ENCODE measurements at regions not wholly inside any gene's neighbourhood (a gene's known extent, or its start where the extent isn't known, plus 50 kb on each side); places are given as distances from the start of the nearest gene placed in this dataset.

DNA sequence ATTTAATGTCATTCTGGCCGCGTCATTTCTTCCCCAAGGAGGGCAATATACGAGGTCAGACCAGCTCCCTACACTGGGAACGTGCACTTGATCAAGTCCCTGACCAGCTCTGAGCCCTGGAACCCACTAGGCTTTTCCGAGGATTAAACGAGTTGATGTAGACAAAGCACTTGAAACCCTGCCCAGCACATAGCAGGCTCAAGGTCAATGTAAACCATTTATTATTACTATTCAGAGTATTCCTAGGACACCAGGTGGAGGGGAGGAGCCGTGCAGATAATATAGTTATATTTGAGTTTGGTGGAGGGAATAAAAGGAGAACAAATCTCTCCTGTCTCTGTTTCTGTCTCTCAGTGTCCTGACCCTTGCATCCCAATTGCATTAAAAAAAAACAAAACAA lies 174.1 kb upstream of the IGSF21 start:
- TF ChIP-seq, protein P1, sequence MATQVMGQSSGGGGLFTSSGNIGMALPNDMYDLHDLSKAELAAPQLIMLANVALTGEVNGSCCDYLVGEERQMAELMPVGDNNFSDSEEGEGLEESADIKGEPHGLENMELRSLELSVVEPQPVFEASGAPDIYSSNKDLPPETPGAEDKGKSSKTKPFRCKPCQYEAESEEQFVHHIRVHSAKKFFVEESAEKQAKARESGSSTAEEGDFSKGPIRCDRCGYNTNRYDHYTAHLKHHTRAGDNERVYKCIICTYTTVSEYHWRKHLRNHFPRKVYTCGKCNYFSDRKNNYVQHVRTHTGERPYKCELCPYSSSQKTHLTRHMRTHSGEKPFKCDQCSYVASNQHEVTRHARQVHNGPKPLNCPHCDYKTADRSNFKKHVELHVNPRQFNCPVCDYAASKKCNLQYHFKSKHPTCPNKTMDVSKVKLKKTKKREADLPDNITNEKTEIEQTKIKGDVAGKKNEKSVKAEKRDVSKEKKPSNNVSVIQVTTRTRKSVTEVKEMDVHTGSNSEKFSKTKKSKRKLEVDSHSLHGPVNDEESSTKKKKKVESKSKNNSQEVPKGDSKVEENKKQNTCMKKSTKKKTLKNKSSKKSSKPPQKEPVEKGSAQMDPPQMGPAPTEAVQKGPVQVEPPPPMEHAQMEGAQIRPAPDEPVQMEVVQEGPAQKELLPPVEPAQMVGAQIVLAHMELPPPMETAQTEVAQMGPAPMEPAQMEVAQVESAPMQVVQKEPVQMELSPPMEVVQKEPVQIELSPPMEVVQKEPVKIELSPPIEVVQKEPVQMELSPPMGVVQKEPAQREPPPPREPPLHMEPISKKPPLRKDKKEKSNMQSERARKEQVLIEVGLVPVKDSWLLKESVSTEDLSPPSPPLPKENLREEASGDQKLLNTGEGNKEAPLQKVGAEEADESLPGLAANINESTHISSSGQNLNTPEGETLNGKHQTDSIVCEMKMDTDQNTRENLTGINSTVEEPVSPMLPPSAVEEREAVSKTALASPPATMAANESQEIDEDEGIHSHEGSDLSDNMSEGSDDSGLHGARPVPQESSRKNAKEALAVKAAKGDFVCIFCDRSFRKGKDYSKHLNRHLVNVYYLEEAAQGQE (IDR thresholded peaks at IDR 0.05; ENCODE audit: insufficient read depth in 1 of 2, low read depth in 2 of 2, low read length in 2 of 2) = no peak
- TF ChIP-seq POLR2AphosphoS5 (IDR thresholded peaks at IDR 0.05; ENCODE audit: low read depth, low read length) (no peak), FOXP2 (optimal IDR thresholded peaks at IDR 0.05; ENCODE audit: borderline replicate concordance, extremely low read depth, extremely low read length, insufficient read depth) (no peak), TAF1 (IDR thresholded peaks at IDR 0.05; ENCODE audit: borderline replicate concordance, insufficient read depth, low read length) (no peak), SIN3A (IDR thresholded peaks at IDR 0.05; ENCODE audit: borderline replicate concordance, insufficient read depth, low read length) (no peak)

DNA sequence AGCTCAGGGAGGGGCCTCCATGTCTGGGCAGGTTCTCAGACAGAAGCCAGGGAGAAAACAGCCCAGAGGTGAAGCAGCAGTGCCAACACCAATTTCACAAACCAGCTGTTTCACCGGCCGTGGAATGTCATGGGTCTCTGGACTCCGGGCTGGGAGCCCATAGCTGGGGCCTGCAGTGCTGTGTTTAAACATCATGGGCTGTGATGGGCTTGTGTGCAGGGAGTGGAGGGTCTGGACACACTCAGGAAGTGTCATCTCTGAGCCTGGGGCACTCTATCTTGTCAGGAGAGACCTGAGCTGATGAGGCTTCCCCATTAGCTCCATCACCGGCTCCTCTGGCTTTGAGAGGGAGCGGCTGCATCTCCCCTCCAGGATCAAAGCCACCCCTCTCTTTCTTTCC lies 173.6 kb upstream of the IGSF21 start:
- TF ChIP-seq TAF1 (IDR thresholded peaks at IDR 0.05; ENCODE audit: borderline replicate concordance, insufficient read depth, low read length) (no peak), POLR2AphosphoS5 (IDR thresholded peaks at IDR 0.05; ENCODE audit: low read depth, low read length) (no peak), FOXP2 (optimal IDR thresholded peaks at IDR 0.05; ENCODE audit: borderline replicate concordance, extremely low read depth, extremely low read length, insufficient read depth) (no peak), SIN3A (IDR thresholded peaks at IDR 0.05; ENCODE audit: borderline replicate concordance, insufficient read depth, low read length) (no peak)
- TF ChIP-seq, protein P1 (IDR thresholded peaks at IDR 0.05; ENCODE audit: insufficient read depth in 1 of 2, low read depth in 2 of 2, low read length in 2 of 2) = no peak

DNA sequence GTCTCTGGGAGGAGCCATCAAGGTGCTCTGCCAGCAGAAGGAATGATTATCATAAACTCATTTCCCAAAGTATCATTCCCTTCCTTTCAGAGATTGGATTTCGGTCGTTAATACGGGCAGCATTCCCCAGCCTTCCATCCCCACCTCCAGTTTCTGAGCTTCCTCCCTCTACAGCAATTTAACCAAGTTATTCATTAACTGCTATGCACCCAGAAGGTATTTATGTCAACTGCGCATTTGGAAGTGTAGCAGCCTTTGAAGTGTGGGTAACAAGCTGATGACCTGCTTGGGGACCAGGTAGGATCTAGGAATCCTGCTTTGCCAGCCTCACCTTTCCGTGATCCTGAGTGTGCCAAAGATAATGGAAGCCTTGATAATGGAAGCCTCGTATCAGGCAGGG lies 172.4 kb upstream of the IGSF21 start:
- TF ChIP-seq POLR2AphosphoS5 (IDR thresholded peaks at IDR 0.05; ENCODE audit: low read depth, low read length) (no peak), FOXP2 (optimal IDR thresholded peaks at IDR 0.05; ENCODE audit: borderline replicate concordance, extremely low read depth, extremely low read length, insufficient read depth) (no peak), TAF1 (IDR thresholded peaks at IDR 0.05; ENCODE audit: borderline replicate concordance, insufficient read depth, low read length) (no peak), SIN3A (IDR thresholded peaks at IDR 0.05; ENCODE audit: borderline replicate concordance, insufficient read depth, low read length) (no peak)
- TF ChIP-seq, protein P1 (IDR thresholded peaks at IDR 0.05; ENCODE audit: insufficient read depth in 1 of 2, low read depth in 2 of 2, low read length in 2 of 2) = no peak

DNA sequence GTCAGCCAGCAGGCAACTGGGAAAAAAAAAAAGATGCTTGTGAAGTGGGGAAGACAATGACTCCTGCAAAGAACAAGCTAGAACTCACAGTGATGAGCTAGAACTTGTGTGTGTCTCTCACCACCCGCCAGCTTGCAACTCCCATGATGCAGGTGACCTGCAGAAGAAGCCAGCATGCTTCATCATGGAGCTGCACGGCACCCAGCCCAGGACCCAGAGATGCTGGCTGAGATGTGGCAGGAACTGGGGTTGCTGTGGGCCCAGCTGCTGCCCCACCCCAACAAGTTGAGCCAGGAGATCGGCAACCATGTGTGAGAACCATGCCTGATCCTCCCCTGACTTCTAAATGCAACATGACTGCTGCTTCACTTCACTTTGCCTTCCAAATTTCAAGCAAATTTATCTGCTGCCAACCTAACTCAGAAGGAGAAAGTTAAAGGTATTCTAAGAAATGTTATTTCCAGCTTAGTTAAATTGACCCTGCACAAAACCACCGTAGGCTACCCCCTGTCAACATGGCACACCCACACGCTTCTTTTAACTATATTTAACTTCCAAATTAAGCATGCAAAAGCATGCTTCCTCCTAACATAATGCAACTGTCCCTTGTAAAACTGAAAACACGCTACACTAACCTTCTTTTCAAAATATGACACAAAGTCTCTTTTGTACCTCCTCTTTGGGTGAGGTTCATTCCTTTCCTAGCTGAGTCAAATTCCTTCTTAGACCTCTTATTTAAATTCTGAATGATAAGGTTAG lies 166.0 kb upstream of the IGSF21 start:
- no peak for TF ChIP-seq SIN3A (IDR thresholded peaks at IDR 0.05; ENCODE audit: borderline replicate concordance, insufficient read depth, low read length)
- TF ChIP-seq TAF1 (IDR thresholded peaks at IDR 0.05; ENCODE audit: borderline replicate concordance, insufficient read depth, low read length) = no peak
- TF ChIP-seq FOXP2 (optimal IDR thresholded peaks at IDR 0.05; ENCODE audit: borderline replicate concordance, extremely low read depth, extremely low read length, insufficient read depth) = no peak
- no peak for TF ChIP-seq POLR2AphosphoS5 (IDR thresholded peaks at IDR 0.05; ENCODE audit: low read depth, low read length)
- TF ChIP-seq, protein P1 (IDR thresholded peaks at IDR 0.05; ENCODE audit: insufficient read depth in 1 of 2, low read depth in 2 of 2, low read length in 2 of 2) = no peak
